H9 (cell line): ENCODE measurements at regions not wholly inside any gene's neighbourhood (a gene's known extent, or its start where the extent isn't known, plus 50 kb on each side); places are given as distances from the start of the nearest gene placed in this dataset.

Source experiments
- DNase-seq: peaks from one replicate; pipeline ENCODE4 v3.0.0-alpha.2; 2017
- H2AFZ ChIP-seq: one replicate; pipeline ENCODE4 v1.6.1; 2013; ENCODE audit warnings: mild to moderate bottlenecking, low read length, control low read depth, moderate library complexity
- H2AK5ac ChIP-seq: 2 replicates; pipeline ENCODE4 v1.6.1; 2013; ENCODE audit warnings: low read length, control low read depth, mixed read lengths; ENCODE audit not compliant: insufficient read length
- H2BK120ac ChIP-seq: one replicate; pipeline ENCODE4 v1.6.1; 2013; ENCODE audit warnings: low read depth, mild to moderate bottlenecking, low read length, control low read depth, inconsistent platforms; ENCODE audit not compliant: poor library complexity, severe bottlenecking
- H2BK12ac ChIP-seq: 2 replicates; pipeline ENCODE4 v1.6.1; 2013; ENCODE audit warnings: low read length, control low read depth, mixed read lengths, low read depth; ENCODE audit not compliant: insufficient read length
- H2BK15ac ChIP-seq: 2 replicates; pipeline ENCODE4 v1.6.1; 2013; ENCODE audit warnings: low read depth, low read length, control low read depth
- H2BK20ac ChIP-seq: one replicate; pipeline ENCODE4 v1.6.1; 2013; ENCODE audit warnings: low read depth, mild to moderate bottlenecking, low read length, control low read depth, inconsistent platforms; ENCODE audit not compliant: poor library complexity, severe bottlenecking
- H2BK5ac ChIP-seq: 2 replicates; pipeline ENCODE4 v1.6.1; 2013; ENCODE audit warnings: low read length, control low read depth, mixed read lengths; ENCODE audit not compliant: insufficient read length
- H3K14ac ChIP-seq: 2 replicates; pipeline ENCODE4 v1.6.1; 2013; ENCODE audit warnings: low read length, control low read depth; ENCODE audit not compliant: insufficient read depth
- H3K18ac ChIP-seq: 2 replicates; pipeline ENCODE4 v1.6.1; 2013; ENCODE audit warnings: low read depth, mild to moderate bottlenecking, mixed read lengths, low read length, control low read depth; ENCODE audit not compliant: insufficient read length
- H3K23ac ChIP-seq: 2 replicates; pipeline ENCODE4 v1.6.1; 2013; ENCODE audit warnings: low read length, control low read depth, mixed read lengths, low read depth; ENCODE audit not compliant: insufficient read length
- H3K23me2 ChIP-seq: 2 replicates; pipeline ENCODE4 v1.6.1; 2013; ENCODE audit warnings: low read depth, mild to moderate bottlenecking, mixed read lengths, low read length, control low read depth; ENCODE audit not compliant: insufficient read length, poor library complexity, severe bottlenecking
- H3K27ac ChIP-seq: 2 replicates; pipeline ENCODE4 v1.5.1; 2013; ENCODE audit warnings: low read length, control low read depth, mixed read lengths, low read depth; ENCODE audit not compliant: insufficient read length
- H3K27me3 ChIP-seq: 2 replicates; pipeline ENCODE4 v1.6.1; 2013; ENCODE audit warnings: low read length, control low read depth, inconsistent platforms; ENCODE audit not compliant: insufficient read depth
- H3K4ac ChIP-seq: 2 replicates; pipeline ENCODE4 v1.6.1; 2013; ENCODE audit warnings: low read depth, mild to moderate bottlenecking, control low read depth, inconsistent platforms, low read length, moderate library complexity
- H3K4me1 ChIP-seq: 2 replicates; pipeline ENCODE4 v1.6.1; 2013; ENCODE audit warnings: low read length, control low read depth, inconsistent platforms; ENCODE audit not compliant: insufficient read depth
- H3K4me2 ChIP-seq: 2 replicates; pipeline ENCODE4 v1.6.1; 2013; ENCODE audit warnings: low read length, control low read depth, mixed read lengths; ENCODE audit not compliant: insufficient read length, insufficient read depth
- H3K56ac ChIP-seq: 2 replicates; pipeline ENCODE4 v1.6.1; 2013; ENCODE audit warnings: low read depth, mild to moderate bottlenecking, mixed read lengths, low read length, control low read depth; ENCODE audit not compliant: insufficient read length
- H3K79me1 ChIP-seq: 2 replicates; pipeline ENCODE4 v1.6.1; 2013; ENCODE audit warnings: low read depth, mild to moderate bottlenecking, moderate library complexity, low read length, control low read depth, inconsistent platforms; ENCODE audit not compliant: insufficient read depth, poor library complexity, severe bottlenecking
- H3K79me2 ChIP-seq: 2 replicates; pipeline ENCODE4 v1.6.1; 2013; ENCODE audit warnings: low read length, control low read depth, inconsistent platforms; ENCODE audit not compliant: insufficient read depth
- H3K9ac ChIP-seq: 2 replicates; pipeline ENCODE4 v1.6.1; 2013; ENCODE audit warnings: low read length, control low read depth, mixed read lengths; ENCODE audit not compliant: insufficient read length; ENCODE audit errors: extremely low read depth
- H3K9me3 ChIP-seq: one replicate; pipeline ENCODE4 v1.6.1; 2013; ENCODE audit warnings: low read depth, low read length, inconsistent platforms; ENCODE audit not compliant: control insufficient read depth
- H3T11ph ChIP-seq: one replicate; pipeline ENCODE4 v1.6.1; 2013; ENCODE audit warnings: mild to moderate bottlenecking, low read length, control low read depth, inconsistent platforms
- H4K20me1 ChIP-seq: one replicate; pipeline ENCODE4 v1.6.1; 2013; ENCODE audit not compliant: control insufficient read depth, insufficient read length, insufficient read depth
- H4K5ac ChIP-seq: 2 replicates; pipeline ENCODE4 v1.6.1; 2013; ENCODE audit warnings: low read depth, mild to moderate bottlenecking, mixed read lengths, low read length, control low read depth; ENCODE audit not compliant: insufficient read length
- H4K8ac ChIP-seq: replicated peaks from 2 replicates; pipeline ENCODE4 v1.6.1; 2013; ENCODE audit warnings: low read length, control low read depth, mixed read lengths, low read depth; ENCODE audit not compliant: insufficient read length
- H4K91ac ChIP-seq: 2 replicates; pipeline ENCODE4 v1.6.1; 2013; ENCODE audit warnings: low read depth, mild to moderate bottlenecking, moderate library complexity, mixed read lengths, low read length, control low read depth; ENCODE audit not compliant: insufficient read length
- H3K27ac Mint-ChIP-seq, 3 experiments: 2 replicates in 2 of 3; 3 replicates in 1 of 3; pipeline ENCODE4 v1.8.0; 2020 to 2021; ENCODE audit warnings: mixed read lengths in 3 of 3, mild to moderate bottlenecking in 1 of 3, moderate library complexity in 1 of 3
- H3K27me3 Mint-ChIP-seq: 2 replicates; pipeline ENCODE4 v1.8.0; 2021; ENCODE audit warnings: low read depth, mild to moderate bottlenecking, moderate library complexity, mixed read lengths
- H3K36me3 Mint-ChIP-seq, 3 experiments: 2 replicates in 2 of 3; 3 replicates in 1 of 3; pipeline ENCODE4 v1.8.0; 2020 to 2021; ENCODE audit warnings: low read depth in 3 of 3, mixed read lengths in 3 of 3; ENCODE audit not compliant: insufficient read depth in 1 of 3
- H3K4me1 Mint-ChIP-seq, 2 experiments: 2 replicates each; pipeline ENCODE4 v1.8.0; 2020; ENCODE audit warnings: mixed read lengths in 2 of 2
- H3K4me3 Mint-ChIP-seq, 2 experiments: 2 replicates in 1 of 2; 3 replicates in 1 of 2; pipeline ENCODE4 v1.8.0; 2020 to 2021; ENCODE audit warnings: mild to moderate bottlenecking in 2 of 2, mixed read lengths in 2 of 2, moderate library complexity in 1 of 2
- H3K9me3 Mint-ChIP-seq, 2 experiments: 2 replicates in 1 of 2; 3 replicates in 1 of 2; pipeline ENCODE4 v1.8.0; 2020; ENCODE audit warnings: mild to moderate bottlenecking in 2 of 2, mixed read lengths in 2 of 2, moderate library complexity in 1 of 2
- WGBS: extraction: QIAGEN DNeasy Blood & Tissue Kit; methylation state at CpG from one replicate; pipeline ENCODE4 v1.1.7; 2013; ENCODE audit warnings: missing lambda C conversion rate, low lambda C conversion rate, mixed read lengths; ENCODE audit not compliant: insufficient read length; ENCODE audit errors: extremely low coverage; 5-methylcytosine and 5-hydroxymethylcytosine counted together
- TF ChIP-seq, protein P1 (sequence below): fragments of 200-600 bp; sonication (generic); conservative IDR thresholded peaks from 3 replicates; pipeline ENCODE4 v1.8.0; 2021; ENCODE audit warnings: antibody characterized with exemption, mild to moderate bottlenecking

GRCh38 chr1:170872663-170873062 lies 62.7 kb upstream of the MROH9 start:
- H2BK15ac ChIP-seq, result no peak overlapping the region
- H3T11ph ChIP-seq, result no peak overlapping the region
- no peak overlapping the region for H3K9ac ChIP-seq
- H3K27ac ChIP-seq, result no peak overlapping the region
- H3K4me2 ChIP-seq, result no peak overlapping the region
- no peaks in the 10 kb centered on the region for H3K79me2 ChIP-seq
- H3K23ac ChIP-seq, result no peak overlapping the region
- no peaks in the 10 kb centered on the region; the same call in 1 of the 2 replicates for H3K27me3 ChIP-seq
- TF ChIP-seq, protein P1, sequence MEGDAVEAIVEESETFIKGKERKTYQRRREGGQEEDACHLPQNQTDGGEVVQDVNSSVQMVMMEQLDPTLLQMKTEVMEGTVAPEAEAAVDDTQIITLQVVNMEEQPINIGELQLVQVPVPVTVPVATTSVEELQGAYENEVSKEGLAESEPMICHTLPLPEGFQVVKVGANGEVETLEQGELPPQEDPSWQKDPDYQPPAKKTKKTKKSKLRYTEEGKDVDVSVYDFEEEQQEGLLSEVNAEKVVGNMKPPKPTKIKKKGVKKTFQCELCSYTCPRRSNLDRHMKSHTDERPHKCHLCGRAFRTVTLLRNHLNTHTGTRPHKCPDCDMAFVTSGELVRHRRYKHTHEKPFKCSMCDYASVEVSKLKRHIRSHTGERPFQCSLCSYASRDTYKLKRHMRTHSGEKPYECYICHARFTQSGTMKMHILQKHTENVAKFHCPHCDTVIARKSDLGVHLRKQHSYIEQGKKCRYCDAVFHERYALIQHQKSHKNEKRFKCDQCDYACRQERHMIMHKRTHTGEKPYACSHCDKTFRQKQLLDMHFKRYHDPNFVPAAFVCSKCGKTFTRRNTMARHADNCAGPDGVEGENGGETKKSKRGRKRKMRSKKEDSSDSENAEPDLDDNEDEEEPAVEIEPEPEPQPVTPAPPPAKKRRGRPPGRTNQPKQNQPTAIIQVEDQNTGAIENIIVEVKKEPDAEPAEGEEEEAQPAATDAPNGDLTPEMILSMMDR, result no peak
- H3K27me3 Mint-ChIP-seq, result no peaks in the 10 kb centered on the region
- no peak overlapping the region for H3K18ac ChIP-seq
- H3K36me3 Mint-ChIP-seq, result no peaks in the 10 kb centered on the region
- H2BK120ac ChIP-seq, result no peak overlapping the region
- no peak overlapping the region for H2BK12ac ChIP-seq
- H3K9me3 Mint-ChIP-seq, result no peaks in the 10 kb centered on the region
- H4K8ac ChIP-seq, result no peak overlapping the region
- peaks cover 4 to 5% of the 10 kb centered on the region in 2 experiments; a peak in 2 of 4 replicates for H3K4me1 Mint-ChIP-seq
- H3K23me2 ChIP-seq, result no peaks in the 10 kb centered on the region
- no peak for DNase-seq
- no peak overlapping the region for H2AK5ac ChIP-seq
- 100% methylated on average over 1 of the region's 2 CpGs for WGBS
- no peak overlapping the region for H2BK5ac ChIP-seq
- H3K79me1 ChIP-seq, result no peaks in the 10 kb centered on the region
- H2BK20ac ChIP-seq, result no peak overlapping the region
- no peak overlapping the region for H3K14ac ChIP-seq
- H3K4ac ChIP-seq, result no peak overlapping the region
- no peak overlapping the region for H3K56ac ChIP-seq
- H3K4me3 Mint-ChIP-seq, result no peak overlapping the region
- H4K5ac ChIP-seq, result no peak overlapping the region
- no peaks in the 10 kb centered on the region for H3K9me3 ChIP-seq
- no peaks in the 10 kb centered on the region for H3K4me1 ChIP-seq
- H4K20me1 ChIP-seq, result no peaks in the 10 kb centered on the region
- H3K27ac Mint-ChIP-seq, result no peak overlapping the region
- H4K91ac ChIP-seq, result no peak overlapping the region
- no peak overlapping the region for H2AFZ ChIP-seq
